Uterus (tissue), 2 donors: ENCODE measurements at regions not wholly inside any gene's neighbourhood (a gene's known extent, or its start where the extent isn't known, plus 50 kb on each side); places are given as distances from the start of the nearest gene placed in this dataset.

Experiments
- CTCF ChIP-seq, 4 experiments: fragments of 200-600 bp in 2 of 4; fragments of 450-650 bp in 2 of 4; sonication (generic) in 2 of 4; IDR thresholded peaks; one replicate each; pipeline ENCODE4 v1.5.1; 2016 to 2019; ENCODE audit warnings: antibody characterized with exemption in 4 of 4, mild to moderate bottlenecking in 2 of 4, moderate library complexity in 1 of 4
- POLR2A ChIP-seq, 2 donors: fragments of 450-650 bp; IDR thresholded peaks; one replicate each; pipeline ENCODE4 v1.6.1; 2016; ENCODE audit warnings: antibody characterized with exemption in 2 of 2, mild to moderate bottlenecking in 1 of 2, moderate library complexity in 1 of 2

GRCh38 chr6:44660561-44661220 is 273.2 kb downstream of the CDC5L start:
- TF ChIP-seq CTCF (IDR thresholded peaks at IDR 0.05) (no peak), POLR2A (IDR thresholded peaks at IDR 0.05) (no peak)
